Loucy (cell line): ENCODE measurements at regions not wholly inside any gene's neighbourhood (a gene's known extent, or its start where the extent isn't known, plus 50 kb on each side); places are given as distances from the start of the nearest gene placed in this dataset.

ENCODE experiments used
- EZH2phosphoT487 ChIP-seq: fragments of 200-600 bp; IDR thresholded peaks from 2 replicates; pipeline ENCODE4 v1.6.1; 2018; ENCODE audit warnings: antibody characterized with exemption, mild to moderate bottlenecking, moderate library complexity, borderline replicate concordance
- TF ChIP-seq, protein P1 (sequence below): fragments of 200-600 bp; sonication (generic); conservative IDR thresholded peaks from 2 replicates; pipeline ENCODE4 v1.5.1; 2014; ENCODE audit warnings: mild to moderate bottlenecking, antibody characterized with exemption, low read length

DNA sequence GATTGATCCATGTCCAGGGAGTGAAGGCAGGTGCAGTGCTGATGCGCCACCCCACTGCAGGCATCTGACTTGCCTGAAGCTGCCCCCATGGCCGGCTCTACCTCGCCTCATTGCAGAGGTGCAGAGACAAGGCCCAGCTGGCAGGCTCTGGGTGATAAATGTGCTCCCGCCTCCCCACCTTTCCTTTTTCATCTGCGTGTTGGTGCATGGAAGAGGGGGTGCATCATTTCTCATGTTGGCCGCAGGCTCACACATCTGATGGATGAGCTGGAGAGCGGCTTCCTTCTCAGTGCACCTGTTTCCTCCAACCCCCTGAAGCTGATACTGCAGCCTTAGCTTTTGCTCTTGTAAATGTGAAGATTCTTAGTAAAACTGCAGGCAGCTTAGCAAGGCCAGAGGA, 306.0 kb upstream of the KAZN start:
- TF ChIP-seq, protein P1, sequence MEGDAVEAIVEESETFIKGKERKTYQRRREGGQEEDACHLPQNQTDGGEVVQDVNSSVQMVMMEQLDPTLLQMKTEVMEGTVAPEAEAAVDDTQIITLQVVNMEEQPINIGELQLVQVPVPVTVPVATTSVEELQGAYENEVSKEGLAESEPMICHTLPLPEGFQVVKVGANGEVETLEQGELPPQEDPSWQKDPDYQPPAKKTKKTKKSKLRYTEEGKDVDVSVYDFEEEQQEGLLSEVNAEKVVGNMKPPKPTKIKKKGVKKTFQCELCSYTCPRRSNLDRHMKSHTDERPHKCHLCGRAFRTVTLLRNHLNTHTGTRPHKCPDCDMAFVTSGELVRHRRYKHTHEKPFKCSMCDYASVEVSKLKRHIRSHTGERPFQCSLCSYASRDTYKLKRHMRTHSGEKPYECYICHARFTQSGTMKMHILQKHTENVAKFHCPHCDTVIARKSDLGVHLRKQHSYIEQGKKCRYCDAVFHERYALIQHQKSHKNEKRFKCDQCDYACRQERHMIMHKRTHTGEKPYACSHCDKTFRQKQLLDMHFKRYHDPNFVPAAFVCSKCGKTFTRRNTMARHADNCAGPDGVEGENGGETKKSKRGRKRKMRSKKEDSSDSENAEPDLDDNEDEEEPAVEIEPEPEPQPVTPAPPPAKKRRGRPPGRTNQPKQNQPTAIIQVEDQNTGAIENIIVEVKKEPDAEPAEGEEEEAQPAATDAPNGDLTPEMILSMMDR, result no peak
- TF ChIP-seq EZH2phosphoT487, result no peak
